ENCODE measurements at regions not wholly inside any gene's neighbourhood (a gene's known extent, or its start where the extent isn't known, plus 50 kb on each side); places are given as distances from the start of the nearest gene placed in this dataset.

DNA sequence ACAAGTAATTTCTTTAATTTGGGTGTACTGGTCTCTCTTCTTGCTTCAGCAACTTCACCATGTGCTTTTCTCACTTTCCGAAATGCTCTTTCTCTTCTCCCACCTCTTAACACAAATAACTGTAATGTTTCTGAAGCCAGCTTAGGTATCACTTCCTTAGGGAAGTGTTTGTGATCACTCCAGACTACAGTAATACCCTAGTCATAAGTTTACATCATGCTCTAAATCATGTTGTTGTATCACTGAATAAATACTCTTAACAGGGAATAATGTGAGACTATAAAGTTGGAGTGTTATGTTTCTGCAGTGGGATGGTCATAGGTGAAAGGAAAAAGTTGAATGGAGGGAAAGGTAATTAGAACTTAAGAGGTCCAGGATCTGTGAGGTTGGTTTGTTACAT is 712.3 kb downstream of the C4orf33 start:
- TF ChIP-seq, protein P1, sequence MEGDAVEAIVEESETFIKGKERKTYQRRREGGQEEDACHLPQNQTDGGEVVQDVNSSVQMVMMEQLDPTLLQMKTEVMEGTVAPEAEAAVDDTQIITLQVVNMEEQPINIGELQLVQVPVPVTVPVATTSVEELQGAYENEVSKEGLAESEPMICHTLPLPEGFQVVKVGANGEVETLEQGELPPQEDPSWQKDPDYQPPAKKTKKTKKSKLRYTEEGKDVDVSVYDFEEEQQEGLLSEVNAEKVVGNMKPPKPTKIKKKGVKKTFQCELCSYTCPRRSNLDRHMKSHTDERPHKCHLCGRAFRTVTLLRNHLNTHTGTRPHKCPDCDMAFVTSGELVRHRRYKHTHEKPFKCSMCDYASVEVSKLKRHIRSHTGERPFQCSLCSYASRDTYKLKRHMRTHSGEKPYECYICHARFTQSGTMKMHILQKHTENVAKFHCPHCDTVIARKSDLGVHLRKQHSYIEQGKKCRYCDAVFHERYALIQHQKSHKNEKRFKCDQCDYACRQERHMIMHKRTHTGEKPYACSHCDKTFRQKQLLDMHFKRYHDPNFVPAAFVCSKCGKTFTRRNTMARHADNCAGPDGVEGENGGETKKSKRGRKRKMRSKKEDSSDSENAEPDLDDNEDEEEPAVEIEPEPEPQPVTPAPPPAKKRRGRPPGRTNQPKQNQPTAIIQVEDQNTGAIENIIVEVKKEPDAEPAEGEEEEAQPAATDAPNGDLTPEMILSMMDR (conservative IDR thresholded peaks at IDR 0.05; ENCODE audit: low read depth, low read length), result no peak
- TF ChIP-seq RFX5 (IDR thresholded peaks at IDR 0.05; ENCODE audit: low read depth, low read length) (no peak), FOS (IDR thresholded peaks at IDR 0.05; ENCODE audit: low read depth, low read length) (no peak), RAD21 (IDR thresholded peaks at IDR 0.05; ENCODE audit: low read length) (no peak), NFE2L2 (IDR thresholded peaks at IDR 0.05; ENCODE audit: low read depth, low read length) (no peak), CEBPB (IDR thresholded peaks at IDR 0.05; ENCODE audit: low read depth, low read length) (no peak), MAZ (IDR thresholded peaks at IDR 0.05; ENCODE audit: borderline replicate concordance, low read depth, low read length) (no peak), BHLHE40 (IDR thresholded peaks at IDR 0.05; ENCODE audit: low read depth, low read length) (no peak)

All from IMR-90 (cell line).